ENCODE measurements at regions not wholly inside any gene's neighbourhood (a gene's known extent, or its start where the extent isn't known, plus 50 kb on each side); places are given as distances from the start of the nearest gene placed in this dataset.

DNA sequence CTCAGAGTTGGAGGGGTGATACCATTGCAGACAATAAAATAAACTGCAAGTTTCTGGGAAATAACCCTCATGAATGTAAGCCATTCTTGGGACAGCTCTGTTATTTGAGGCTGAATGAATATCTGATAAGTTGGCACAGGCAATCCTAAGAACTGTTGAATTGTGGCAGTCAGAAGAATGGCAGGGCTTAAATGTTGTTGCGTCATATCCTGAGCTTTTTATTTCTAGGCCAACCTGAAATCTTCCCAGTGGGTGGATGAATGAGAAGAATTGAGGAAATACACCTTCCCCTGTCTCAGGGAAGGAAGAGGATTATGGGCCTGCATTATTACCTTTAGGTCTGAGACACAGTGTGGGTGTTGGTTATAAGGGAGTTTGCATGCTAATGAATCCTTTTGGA, 64.4 kb upstream of the C4orf54 start:
- no peak overlapping the region for H2AK5ac ChIP-seq (ENCODE audit: low read depth, low read length)
- no peak overlapping the region for H4K8ac ChIP-seq (ENCODE audit: low read depth in 2 of 2, low read length in 2 of 2)
- no CpG with 5 or more reads among the region's 1 CpG for WGBS, 2 experiments (ENCODE audit: extremely low coverage in 2 of 2, insufficient read length in 1 of 2)
- no peak overlapping the region for H2BK15ac ChIP-seq (ENCODE audit: low read depth, low read length)
- H3K18ac ChIP-seq (ENCODE audit: low read depth, low read length) = peak overlapping the region; percentile 54; the same call in 1 of the 2 replicates
- no TSS peak for BruUV-seq (replicated peaks)
- ChIA-PET POLR2A (ENCODE audit: unreplicated experiment) (no interaction called here), CTCF (no interaction called here)
- peak; percentile 71 for TF ChIP-seq CEBPB (IDR thresholded peaks at IDR 0.05; ENCODE audit: low read depth, low read length)
- no peak for TF ChIP-seq SMC3 (IDR thresholded peaks at IDR 0.05; ENCODE audit: low read depth, low read length)
- intact Hi-C loops (cut with micrococcal nuclease) = loop anchor here (5.0 kb wide), 1 partner anchor 170 kb away; the partner anchor contains the start of gene LAMTOR3
- DNase-seq (no peak), ATAC-seq (ENCODE audit: low read depth) (no peak)
- no peak overlapping the region for H2AK9ac ChIP-seq (replicated peaks; ENCODE audit: low read depth, low read length, poor library complexity)
- H2AFZ ChIP-seq (replicated peaks; ENCODE audit: low read length, poor library complexity) = no peak overlapping the region
- no peak overlapping the region for H2BK5ac ChIP-seq (ENCODE audit: low read depth, low read length, poor library complexity, severe bottlenecking)
- no peak overlapping the region for H3K9ac ChIP-seq (ENCODE audit: low read depth, low read length)
- H3K56ac ChIP-seq (ENCODE audit: extremely low read depth, insufficient read depth, low read length) = no peak overlapping the region
- peak overlapping the region; percentile 1; the same call in 1 of the 2 replicates for H3K4ac ChIP-seq (ENCODE audit: low read depth, low read length)
- H2BK120ac ChIP-seq (ENCODE audit: low read depth, low read length) = peak overlapping the region; percentile 50
- H3K9me3 ChIP-seq (ENCODE audit: control insufficient read depth, insufficient read depth, low read length) = no peaks in the 10 kb centered on the region
- no peak overlapping the region for H3K4me3 ChIP-seq (ENCODE audit: insufficient read depth, low read depth, low read length)
- peak overlapping the region; percentile 59; the same call in 1 of the 2 replicates for H2BK20ac ChIP-seq (ENCODE audit: low read depth, low read length)
- no peak overlapping the region for H3K27ac ChIP-seq (ENCODE audit: insufficient read depth, low read length)
- H3K36me3 ChIP-seq (ENCODE audit: control insufficient read depth, insufficient read depth, low read length) = no peaks in the 10 kb centered on the region
- H3K9me1 ChIP-seq (ENCODE audit: insufficient read depth, low read length) = 0 out of 2 replicates have a peak, but pooled peaks cover 3% of the 10 kb centered on the region
- no peaks in the 10 kb centered on the region for H3K79me1 ChIP-seq (ENCODE audit: low read depth in 1 of 2, low read length in 2 of 2)
- no peaks in the 10 kb centered on the region for H4K20me1 ChIP-seq (ENCODE audit: insufficient read depth, low read length)
- H4K91ac ChIP-seq (ENCODE audit: insufficient read depth, low read depth, low read length) = peak overlapping the region; percentile 26; the same call in 1 of the 2 replicates
- no peak overlapping the region for H3K23ac ChIP-seq (ENCODE audit: low read depth, low read length)
- dilution Hi-C loops (cut with HindIII; ENCODE audit: low sequenced_read_pairs, unreplicated experiment) = no loop called here
- no peaks in the 10 kb centered on the region for H3K27me3 ChIP-seq (ENCODE audit: control insufficient read depth, insufficient read depth, low read length)
- H3K4me1 ChIP-seq (ENCODE audit: control insufficient read depth, insufficient read depth, low read length) = peaks cover 8% of the 10 kb centered on the region
- H3K14ac ChIP-seq (replicated peaks; ENCODE audit: low read depth, low read length) = no peak overlapping the region; the same call in 1 of the 2 replicates
- no peak overlapping the region for H3K4me2 ChIP-seq (ENCODE audit: low read depth, low read length)
- no peak overlapping the region; the same call in 1 of the 2 replicates for H4K5ac ChIP-seq (ENCODE audit: low read depth, low read length)
- in situ Hi-C loops (cut with MboI; ENCODE audit: low sequenced_read_pairs) = no loop called here

All from IMR-90 (cell line).